PC-3 (cell line): ENCODE measurements at regions not wholly inside any gene's neighbourhood (a gene's known extent, or its start where the extent isn't known, plus 50 kb on each side); places are given as distances from the start of the nearest gene placed in this dataset.

Source experiments
- ATAC-seq: fragments of 200-7000 bp; cut with Tn5 transposase; 2 replicates; pipeline ENCODE4 v1.9.1; 2020; ENCODE audit warnings: mild to moderate bottlenecking, moderate library complexity
- BruUV-seq: library from RNA; stranded (reverse); fragments of 400-500 nt; replicated peaks from 2 replicates; lab custom pipeline; 2021; lab: Mats Ljungman, UMichigan
- CTCF ChIA-PET: fragments of 300-600 bp; sonication (Branson Sonifier 250); formaldehyde crosslinking; loops from one replicate; lab custom pipeline; 2022; ENCODE audit warnings: antibody characterized with exemption; lab: Charles Lee
- POLR2A ChIA-PET: fragments of 300-600 bp; sonication (Branson Sonifier 250); formaldehyde crosslinking; loops from one replicate; lab custom pipeline; 2022; ENCODE audit warnings: antibody characterized with exemption; ENCODE audit not compliant: unreplicated experiment; lab: Charles Lee
- DNase-seq: peaks from one replicate; pipeline ENCODE4 v3.0.0-alpha.2; 2015
- H2AFZ ChIP-seq: fragments of 300-600 bp; sonication (generic); 2 replicates; pipeline ENCODE4 v1.6.0; 2016; ENCODE audit warnings: antibody characterized with exemption, low read length
- H3F3A ChIP-seq: fragments of 300-600 bp; sonication (generic); one replicate; pipeline ENCODE4 v1.6.0; 2017; ENCODE audit warnings: antibody characterized with exemption, low read length, control low read depth, mild to moderate bottlenecking; ENCODE audit not compliant: unreplicated experiment
- H3K27ac ChIP-seq: fragments of 300-600 bp; sonication (generic); 2 replicates; pipeline ENCODE4 v1.5.1; 2016; ENCODE audit warnings: mild to moderate bottlenecking, low read length
- H3K27me3 ChIP-seq: fragments of 300-600 bp; sonication (generic); 2 replicates; pipeline ENCODE4 v1.6.1; 2016; ENCODE audit warnings: low read length, mixed read lengths
- H3K36me3 ChIP-seq: fragments of 300-600 bp; sonication (generic); 2 replicates; pipeline ENCODE4 v1.6.1; 2016; ENCODE audit warnings: low read depth, mixed run types, low read length, mixed read lengths
- H3K4me1 ChIP-seq: fragments of 300-600 bp; sonication (generic); 2 replicates; pipeline ENCODE4 v1.5.1; 2016; ENCODE audit warnings: low read length; ENCODE audit not compliant: insufficient read depth
- H3K4me2 ChIP-seq: fragments of 300-600 bp; sonication (generic); 2 replicates; pipeline ENCODE4 v1.6.0; 2016; ENCODE audit warnings: low read length
- H3K4me3 ChIP-seq: fragments of 300-600 bp; sonication (generic); 2 replicates; pipeline ENCODE4 v1.5.1; 2016; ENCODE audit warnings: mild to moderate bottlenecking, low read length, mixed read lengths
- H3K79me2 ChIP-seq: fragments of 300-600 bp; sonication (generic); 2 replicates; pipeline ENCODE4 v1.6.1; 2017; ENCODE audit warnings: low read length, mixed read lengths
- H3K9ac ChIP-seq: fragments of 300-600 bp; sonication (generic); 2 replicates; pipeline ENCODE4 v1.6.0; 2016; ENCODE audit warnings: mild to moderate bottlenecking, low read length
- H3K9me2 ChIP-seq: fragments of 300-600 bp; sonication (generic); replicated peaks from 2 replicates; pipeline ENCODE4 v1.6.1; 2016; ENCODE audit warnings: mixed run types, low read length, mixed read lengths
- H3K9me3 ChIP-seq: fragments of 300-600 bp; sonication (generic); 2 replicates; pipeline ENCODE4 v1.6.1; 2016; ENCODE audit warnings: low read length, mixed read lengths
- H4K20me1 ChIP-seq: fragments of 300-600 bp; sonication (generic); 2 replicates; pipeline ENCODE4 v1.6.1; 2016; ENCODE audit warnings: low read length, mixed read lengths
- EZH2 ChIP-seq: fragments of 300-600 bp; sonication (generic); IDR thresholded peaks from one replicate; pipeline ENCODE4 v1.6.1; 2017; ENCODE audit warnings: antibody characterized with exemption, mild to moderate bottlenecking, low read length; ENCODE audit not compliant: unreplicated experiment
- EZH2phosphoT487 ChIP-seq: fragments of 300-600 bp; sonication (generic); IDR thresholded peaks from 2 replicates; pipeline ENCODE4 v1.6.1; 2018; ENCODE audit warnings: mild to moderate bottlenecking, antibody characterized with exemption, low read length, borderline replicate concordance
- intact Hi-C: fragments of 100-400 bp; cut with micrococcal nuclease; formaldehyde crosslinking; loops from 2 replicates; pipeline ENCODE4 v1.9.0; 2023
- TF ChIP-seq, protein P1 (sequence below): fragments of 300-600 bp; sonication (generic); conservative IDR thresholded peaks from 2 replicates; pipeline ENCODE4 v1.5.1; 2017; ENCODE audit warnings: antibody characterized with exemption, low read depth, mild to moderate bottlenecking, low read length

DNA sequence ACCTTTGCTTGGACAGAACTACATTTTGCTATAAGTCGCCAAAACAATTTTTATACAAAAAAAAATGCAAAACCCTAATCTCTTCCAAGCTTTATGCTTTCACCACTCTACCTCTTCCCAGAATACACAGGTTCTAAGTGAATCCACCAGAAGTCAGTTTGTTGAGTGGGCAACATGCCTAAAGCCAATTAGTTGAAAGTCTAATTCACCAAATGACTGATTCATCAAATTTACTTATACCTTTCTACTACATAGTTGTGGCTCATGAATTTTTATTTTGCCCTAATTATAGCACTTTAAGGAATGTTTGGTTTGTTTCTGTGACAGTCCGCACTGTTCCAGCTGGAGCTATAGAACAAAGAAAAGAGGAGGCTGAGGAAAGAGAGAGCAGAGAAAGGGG lies 265.9 kb upstream of the TGFBR2 start:
- no peaks in the 10 kb centered on the region for H3K36me3 ChIP-seq
- no peak for ATAC-seq
- H3K4me3 ChIP-seq = no peak overlapping the region
- ChIA-PET CTCF (no interaction called here), POLR2A (interaction anchor here (0.6 kb wide), 1 partner anchor 16 kb away, joined by 3 read pairs; no protein-coding TSS in a partner anchor)
- peaks cover 40% of the 10 kb centered on the region for H3K4me1 ChIP-seq
- no peak for DNase-seq
- no peak overlapping the region for H2AFZ ChIP-seq
- no peak overlapping the region for H3K9ac ChIP-seq
- H3K27ac ChIP-seq = no peak overlapping the region
- no peaks in the 10 kb centered on the region for H3K9me2 ChIP-seq
- BruUV-seq = no TSS peak
- no peaks in the 10 kb centered on the region for H4K20me1 ChIP-seq
- H3K9me3 ChIP-seq = no peaks in the 10 kb centered on the region
- H3F3A ChIP-seq = peaks cover 15% of the 10 kb centered on the region
- H3K4me2 ChIP-seq = no peak overlapping the region
- intact Hi-C loops = loop anchor here (5.0 kb wide), 3 partner anchors 228 to 407 kb away; no protein-coding TSS in a partner anchor
- TF ChIP-seq EZH2 (no peak), EZH2phosphoT487 (no peak)
- TF ChIP-seq, protein P1, sequence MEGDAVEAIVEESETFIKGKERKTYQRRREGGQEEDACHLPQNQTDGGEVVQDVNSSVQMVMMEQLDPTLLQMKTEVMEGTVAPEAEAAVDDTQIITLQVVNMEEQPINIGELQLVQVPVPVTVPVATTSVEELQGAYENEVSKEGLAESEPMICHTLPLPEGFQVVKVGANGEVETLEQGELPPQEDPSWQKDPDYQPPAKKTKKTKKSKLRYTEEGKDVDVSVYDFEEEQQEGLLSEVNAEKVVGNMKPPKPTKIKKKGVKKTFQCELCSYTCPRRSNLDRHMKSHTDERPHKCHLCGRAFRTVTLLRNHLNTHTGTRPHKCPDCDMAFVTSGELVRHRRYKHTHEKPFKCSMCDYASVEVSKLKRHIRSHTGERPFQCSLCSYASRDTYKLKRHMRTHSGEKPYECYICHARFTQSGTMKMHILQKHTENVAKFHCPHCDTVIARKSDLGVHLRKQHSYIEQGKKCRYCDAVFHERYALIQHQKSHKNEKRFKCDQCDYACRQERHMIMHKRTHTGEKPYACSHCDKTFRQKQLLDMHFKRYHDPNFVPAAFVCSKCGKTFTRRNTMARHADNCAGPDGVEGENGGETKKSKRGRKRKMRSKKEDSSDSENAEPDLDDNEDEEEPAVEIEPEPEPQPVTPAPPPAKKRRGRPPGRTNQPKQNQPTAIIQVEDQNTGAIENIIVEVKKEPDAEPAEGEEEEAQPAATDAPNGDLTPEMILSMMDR = no peak
- no peaks in the 10 kb centered on the region for H3K27me3 ChIP-seq
- H3K79me2 ChIP-seq = no peaks in the 10 kb centered on the region

DNA sequence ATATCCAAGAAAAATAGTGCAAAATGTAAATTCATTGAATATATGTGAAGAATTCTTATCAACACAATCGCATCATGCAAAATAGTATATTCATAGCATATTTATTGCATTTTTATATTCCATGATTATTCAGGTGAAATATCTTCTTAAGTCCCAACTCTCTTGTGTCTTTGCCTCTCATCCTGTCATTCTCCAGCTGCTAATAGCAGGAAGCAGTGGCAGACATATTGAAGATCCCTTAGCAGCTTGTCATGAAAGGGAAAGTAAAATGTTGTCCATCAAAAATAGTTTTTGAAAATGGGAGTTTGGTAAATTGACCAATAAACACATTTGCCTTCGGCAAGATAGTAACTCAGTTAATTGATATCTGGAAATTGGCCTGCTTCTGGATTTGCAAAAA lies 265.3 kb upstream of the TGFBR2 start:
- TF ChIP-seq, protein P1 = no peak
- intact Hi-C loops = loop anchor here (5.0 kb wide), 3 partner anchors 229 to 406 kb away; no protein-coding TSS in a partner anchor
- H3K9ac ChIP-seq = no peak overlapping the region
- no peak overlapping the region for H3K4me3 ChIP-seq
- no peak overlapping the region for H3K4me2 ChIP-seq
- H3K4me1 ChIP-seq = peaks cover 45% of the 10 kb centered on the region
- no peaks in the 10 kb centered on the region for H3K36me3 ChIP-seq
- H3K27me3 ChIP-seq = no peaks in the 10 kb centered on the region
- ChIA-PET POLR2A (interaction anchor here (0.6 kb wide), 1 partner anchor 16 kb away, joined by 3 read pairs; no protein-coding TSS in a partner anchor), CTCF (no interaction called here)
- BruUV-seq = no TSS peak
- no peak for ATAC-seq
- no peak for DNase-seq
- no peak overlapping the region for H2AFZ ChIP-seq
- H3F3A ChIP-seq = peaks cover 15% of the 10 kb centered on the region
- H3K79me2 ChIP-seq = no peaks in the 10 kb centered on the region
- H4K20me1 ChIP-seq = no peaks in the 10 kb centered on the region
- peak overlapping the region; percentile 98; the same call in 1 of the 2 replicates for H3K27ac ChIP-seq
- no peaks in the 10 kb centered on the region for H3K9me3 ChIP-seq
- H3K9me2 ChIP-seq = no peaks in the 10 kb centered on the region

DNA sequence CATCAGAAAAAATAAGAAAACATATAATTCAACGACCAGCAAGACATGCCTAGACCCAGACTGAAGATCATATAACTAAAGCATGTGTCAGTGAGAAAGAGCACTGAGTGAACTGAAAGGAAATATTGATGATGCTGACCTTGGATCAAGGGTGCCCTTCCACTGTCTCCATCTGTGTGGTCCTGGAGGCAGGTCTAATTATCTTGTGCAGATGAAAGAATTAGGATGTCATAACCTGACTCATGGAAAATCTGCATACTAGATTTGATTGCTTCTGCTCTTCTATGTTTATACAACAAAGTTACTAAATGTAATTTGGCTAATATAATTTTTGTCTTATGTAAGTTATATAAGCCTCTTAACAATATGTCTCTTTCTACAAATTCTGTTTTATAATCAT lies 264.6 kb upstream of the TGFBR2 start:
- intact Hi-C loops = loop anchor here (1.0 to 5.0 kb wide), 6 partner anchors 18 to 405 kb away; no protein-coding TSS in a partner anchor
- Histone ChIP-seq H3K9me2 (no peaks in the 10 kb centered on the region), H3K4me3 (no peak overlapping the region), H4K20me1 (no peaks in the 10 kb centered on the region), H3K27me3 (no peaks in the 10 kb centered on the region), H3K27ac (peak overlapping the region; percentile 98), H3K9me3 (no peaks in the 10 kb centered on the region), H2AFZ (no peak overlapping the region), H3K9ac (peak overlapping the region; percentile 43), H3K36me3 (no peaks in the 10 kb centered on the region), H3K4me1 (peaks cover 53% of the 10 kb centered on the region), H3K79me2 (no peaks in the 10 kb centered on the region), H3K4me2 (peak overlapping the region; percentile 38), H3F3A (peaks cover 15% of the 10 kb centered on the region)
- ChIA-PET CTCF (no interaction called here), POLR2A (interaction anchor here (0.5 to 1.2 kb wide), 2 partner anchors 264 to 322 kb away, joined by 3 to 5 read pairs; partner anchors contain the start of gene TGFBR2)
- TF ChIP-seq EZH2 = no peak
- no peak for TF ChIP-seq EZH2phosphoT487
- TF ChIP-seq, protein P1 = no peak
- BruUV-seq = no TSS peak
- ATAC-seq = no peak
- no peak for DNase-seq
